Liver (tissue), 8 donors: ENCODE measurements at regions not wholly inside any gene's neighbourhood (a gene's known extent, or its start where the extent isn't known, plus 50 kb on each side); places are given as distances from the start of the nearest gene placed in this dataset.
A peak's percentile ranks its signal among the peaks of the same experiment; 100 is the strongest.

Source experiments
- DNase-seq: peaks from one replicate; pipeline ENCODE4 v3.0.0-alpha.2; 2017; ENCODE audit warnings: low spot score
- H3K27ac ChIP-seq, 2 donors: one replicate each; pipeline ENCODE4 v1.7.0; 2013; ENCODE audit warnings: inconsistent platforms in 2 of 2, low read length in 2 of 2, control low read depth in 1 of 2, low read depth in 1 of 2, mild to moderate bottlenecking in 1 of 2
- H3K27me3 ChIP-seq, 4 donors: one replicate each; pipeline versions ENCODE4 v1.6.1 to v1.7.0; 2013; ENCODE audit warnings: low read length in 3 of 4, inconsistent platforms in 1 of 4, mild to moderate bottlenecking in 1 of 4, moderate library complexity in 1 of 4; ENCODE audit not compliant: control insufficient read depth in 4 of 4, insufficient read depth in 4 of 4
- H3K36me3 ChIP-seq, 4 donors: one replicate each; pipeline versions ENCODE4 v1.6.1 to v1.7.0; 2013; ENCODE audit warnings: low read length in 3 of 4, mild to moderate bottlenecking in 3 of 4, low read depth in 1 of 4, moderate library complexity in 1 of 4; ENCODE audit not compliant: control insufficient read depth in 4 of 4, insufficient read depth in 3 of 4
- H3K4me1 ChIP-seq, 4 donors: one replicate each; pipeline versions ENCODE4 v1.6.1 to v1.7.0; 2013; ENCODE audit warnings: low read length in 3 of 4, mild to moderate bottlenecking in 3 of 4, moderate library complexity in 1 of 4; ENCODE audit not compliant: control insufficient read depth in 4 of 4, insufficient read depth in 4 of 4
- H3K4me3 ChIP-seq, 3 donors: one replicate each; pipeline versions ENCODE4 v1.6.1 to v1.7.0; 2013; ENCODE audit warnings: low read length in 3 of 3, control low read depth in 1 of 3, low read depth in 1 of 3, mild to moderate bottlenecking in 1 of 3
- H3K9ac ChIP-seq, 2 donors: one replicate each; pipeline ENCODE4 v1.7.0; 2013; ENCODE audit warnings: low read length in 2 of 2, mild to moderate bottlenecking in 2 of 2, moderate library complexity in 2 of 2, control low read depth in 1 of 2, low read depth in 1 of 2
- H3K9me3 ChIP-seq, 4 donors: one replicate each; pipeline versions ENCODE4 v1.6.1 to v1.7.0; 2013; ENCODE audit warnings: low read length in 3 of 4; ENCODE audit not compliant: control insufficient read depth in 4 of 4
- EGR1 ChIP-seq, 2 donors: IDR thresholded peaks; 2 replicates each; pipeline ENCODE4 v1.6.1; 2016 to 2018; ENCODE audit warnings: antibody characterized with exemption in 2 of 2, low read depth in 2 of 2
- FOXA1 ChIP-seq: IDR thresholded peaks from 2 replicates; pipeline ENCODE4 v1.6.1; 2016; ENCODE audit warnings: antibody characterized with exemption
- FOXA2 ChIP-seq: IDR thresholded peaks from 2 replicates; pipeline ENCODE4 v1.6.1; 2016; ENCODE audit warnings: antibody characterized with exemption
- GABPA ChIP-seq, 2 donors: IDR thresholded peaks in 1 of 2; conservative IDR thresholded peaks in 1 of 2; 2 replicates each; pipeline ENCODE4 v1.6.1; 2016; ENCODE audit warnings: antibody characterized with exemption in 2 of 2, mild to moderate bottlenecking in 1 of 2, moderate library complexity in 1 of 2
- HNF4A ChIP-seq, 2 donors: conservative IDR thresholded peaks; 2 replicates each; pipeline ENCODE4 v1.6.1; 2016; ENCODE audit warnings: antibody characterized with exemption in 2 of 2, mild to moderate bottlenecking in 2 of 2
- HNF4G ChIP-seq: IDR thresholded peaks from 2 replicates; pipeline ENCODE4 v1.6.1; 2016; ENCODE audit warnings: antibody characterized with exemption
- JUND ChIP-seq, 2 donors: IDR thresholded peaks; 2 replicates each; pipeline ENCODE4 v1.6.1; 2016; ENCODE audit warnings: antibody characterized with exemption in 2 of 2
- NR2F2 ChIP-seq: IDR thresholded peaks from 2 replicates; pipeline ENCODE4 v1.6.1; 2016; ENCODE audit warnings: antibody characterized with exemption
- RAD21 ChIP-seq, 2 donors: IDR thresholded peaks; 2 replicates each; pipeline ENCODE4 v1.6.1; 2016; ENCODE audit warnings: antibody characterized with exemption in 2 of 2, mild to moderate bottlenecking in 2 of 2
- RXRA ChIP-seq, 2 donors: IDR thresholded peaks; 2 replicates each; pipeline ENCODE4 v1.6.1; 2017 to 2018; ENCODE audit warnings: antibody characterized with exemption in 2 of 2, mild to moderate bottlenecking in 1 of 2
- SP1 ChIP-seq: IDR thresholded peaks from 2 replicates; pipeline ENCODE4 v1.6.1; 2018; ENCODE audit warnings: antibody characterized with exemption, mild to moderate bottlenecking
- TAF1 ChIP-seq: conservative IDR thresholded peaks from 2 replicates; pipeline ENCODE4 v1.6.1; 2016; ENCODE audit warnings: antibody characterized with exemption, mild to moderate bottlenecking
- YY1 ChIP-seq: IDR thresholded peaks from 2 replicates; pipeline ENCODE4 v1.6.1; 2016; ENCODE audit warnings: antibody characterized with exemption, mild to moderate bottlenecking
- WGBS: extraction: QIAGEN DNeasy Blood & Tissue Kit; methylation state at CpG from one replicate; pipeline ENCODE4 v1.1.7; 2013; 5-methylcytosine and 5-hydroxymethylcytosine counted together
- TF ChIP-seq, protein P1 (sequence below): IDR thresholded peaks from 2 replicates; pipeline ENCODE4 v1.6.1; 2016; ENCODE audit warnings: antibody characterized with exemption
- TF ChIP-seq, protein P2 (sequence below): fragments of 150-350 bp; IDR thresholded peaks from 2 replicates; pipeline ENCODE4 v1.5.1; 2017; ENCODE audit warnings: improper control_type of control experiment, low read depth, low read length; ENCODE audit not compliant: missing input control
- TF ChIP-seq, protein P3 (sequence below): IDR thresholded peaks from 2 replicates; pipeline ENCODE4 v1.6.1; 2016; ENCODE audit warnings: antibody characterized with exemption
- TF ChIP-seq, protein P4 (sequence below): IDR thresholded peaks from 2 replicates; pipeline ENCODE4 v1.6.1; 2016; ENCODE audit warnings: antibody characterized with exemption
- donor health status: healthy.
- donor health status: healthy.
- donor health status: healthy.
- donor health status: healthy.
- donor health status: healthy.

DNA sequence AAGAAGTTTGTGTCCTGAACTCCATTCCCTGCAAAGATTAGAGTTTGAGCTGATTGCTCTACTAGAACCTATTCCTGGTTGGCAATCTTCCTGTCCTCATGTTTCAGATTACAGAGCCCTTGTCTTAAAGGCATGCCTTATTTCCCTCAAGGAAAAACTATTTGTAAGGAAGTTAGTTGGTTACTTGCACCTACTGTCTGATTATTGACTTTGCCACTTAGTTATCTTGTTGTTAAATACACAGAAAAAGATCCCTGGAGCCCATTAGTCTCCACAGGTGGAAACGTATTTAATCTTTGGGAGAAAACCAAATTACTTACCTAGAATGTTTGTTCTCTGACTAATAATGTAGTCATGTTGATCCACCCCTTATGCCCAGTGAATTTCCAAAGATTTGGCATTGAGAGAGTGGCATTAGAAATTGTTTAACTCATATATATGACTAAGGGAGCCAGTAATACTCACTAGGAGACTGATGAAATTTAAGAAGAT is 132.3 kb upstream of the ELL2 start:
- Histone ChIP-seq H3K4me1 (peaks cover 0 to 14% (median 5%) of the 10 kb centered on the region in 4 donors), H3K4me3 (no peak overlapping the region), H3K36me3 (no peaks in the 10 kb centered on the region), H3K27me3 (no peaks in the 10 kb centered on the region), H3K27ac (no peak overlapping the region), H3K9me3 (no peaks in the 10 kb centered on the region), H3K9ac (no peak overlapping the region)
- DNase-seq, result no peak
- TF ChIP-seq FOXA2, result peak; percentile 8
- TF ChIP-seq RAD21 (IDR thresholded peaks at IDR 0.05), result peak in 1 of 2 donors; percentile 31
- TF ChIP-seq YY1, result peak; percentile 35
- TF ChIP-seq EGR1 (IDR thresholded peaks at IDR 0.05; ENCODE audit: low read depth in 2 of 2), result no peak
- TF ChIP-seq GABPA (IDR thresholded peaks at IDR 0.05 in 1 of 2, conservative IDR thresholded peaks at IDR 0.05 in 1 of 2), result no peak
- no peak for TF ChIP-seq FOXA1
- no peak for TF ChIP-seq SP1
- peak in 1 of 2 donors; percentile 34 for TF ChIP-seq HNF4A (conservative IDR thresholded peaks at IDR 0.05)
- TF ChIP-seq RXRA (IDR thresholded peaks at IDR 0.05), result peak in 1 of 2 donors; percentile 13
- TF ChIP-seq TAF1, result no peak
- TF ChIP-seq, protein P1, sequence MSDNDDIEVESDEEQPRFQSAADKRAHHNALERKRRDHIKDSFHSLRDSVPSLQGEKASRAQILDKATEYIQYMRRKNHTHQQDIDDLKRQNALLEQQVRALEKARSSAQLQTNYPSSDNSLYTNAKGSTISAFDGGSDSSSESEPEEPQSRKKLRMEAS, result peak; percentile 17
- no peak for TF ChIP-seq JUND (IDR thresholded peaks at IDR 0.05)
- 26% methylated on average over 1 of the region's 1 CpG for WGBS

DNA sequence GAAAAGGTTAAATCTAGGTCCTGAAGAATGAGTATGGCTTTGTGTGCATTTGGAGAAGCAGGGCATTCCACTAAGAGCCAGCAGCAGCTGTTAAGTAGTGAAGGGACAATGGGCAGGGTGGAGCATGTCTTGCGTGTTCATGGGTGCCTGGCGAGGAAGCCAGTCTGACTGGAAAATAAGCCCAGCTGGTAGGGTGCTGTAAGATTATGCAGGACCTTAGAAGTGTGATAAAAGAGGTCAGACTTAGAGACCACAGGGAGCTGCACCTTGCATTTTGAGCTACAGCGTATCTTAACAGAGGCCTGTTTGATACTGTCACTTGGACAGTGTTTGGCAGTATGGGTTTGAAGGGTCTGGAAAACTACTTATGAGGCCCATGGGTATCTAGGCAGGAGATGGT is 131.7 kb upstream of the ELL2 start:
- H3K9ac ChIP-seq, result no peak overlapping the region
- H3K36me3 ChIP-seq, result no peaks in the 10 kb centered on the region
- no peaks in the 10 kb centered on the region for H3K9me3 ChIP-seq
- DNase-seq, result no peak
- no peak overlapping the region for H3K4me3 ChIP-seq
- no peak overlapping the region for H3K27ac ChIP-seq
- peaks cover 0 to 15% (median 5%) of the 10 kb centered on the region in 4 donors for H3K4me1 ChIP-seq
- no peak for TF ChIP-seq FOXA2
- no peak for TF ChIP-seq TAF1
- TF ChIP-seq NR2F2, result no peak
- no peak for TF ChIP-seq YY1
- TF ChIP-seq EGR1 (IDR thresholded peaks at IDR 0.05; ENCODE audit: low read depth in 2 of 2), result no peak
- TF ChIP-seq, protein P2, sequence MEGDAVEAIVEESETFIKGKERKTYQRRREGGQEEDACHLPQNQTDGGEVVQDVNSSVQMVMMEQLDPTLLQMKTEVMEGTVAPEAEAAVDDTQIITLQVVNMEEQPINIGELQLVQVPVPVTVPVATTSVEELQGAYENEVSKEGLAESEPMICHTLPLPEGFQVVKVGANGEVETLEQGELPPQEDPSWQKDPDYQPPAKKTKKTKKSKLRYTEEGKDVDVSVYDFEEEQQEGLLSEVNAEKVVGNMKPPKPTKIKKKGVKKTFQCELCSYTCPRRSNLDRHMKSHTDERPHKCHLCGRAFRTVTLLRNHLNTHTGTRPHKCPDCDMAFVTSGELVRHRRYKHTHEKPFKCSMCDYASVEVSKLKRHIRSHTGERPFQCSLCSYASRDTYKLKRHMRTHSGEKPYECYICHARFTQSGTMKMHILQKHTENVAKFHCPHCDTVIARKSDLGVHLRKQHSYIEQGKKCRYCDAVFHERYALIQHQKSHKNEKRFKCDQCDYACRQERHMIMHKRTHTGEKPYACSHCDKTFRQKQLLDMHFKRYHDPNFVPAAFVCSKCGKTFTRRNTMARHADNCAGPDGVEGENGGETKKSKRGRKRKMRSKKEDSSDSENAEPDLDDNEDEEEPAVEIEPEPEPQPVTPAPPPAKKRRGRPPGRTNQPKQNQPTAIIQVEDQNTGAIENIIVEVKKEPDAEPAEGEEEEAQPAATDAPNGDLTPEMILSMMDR, result no peak
- no peak for TF ChIP-seq HNF4G
- 91% methylated on average over 3 of the region's 3 CpGs for WGBS
- H3K27me3 ChIP-seq, result no peaks in the 10 kb centered on the region

DNA sequence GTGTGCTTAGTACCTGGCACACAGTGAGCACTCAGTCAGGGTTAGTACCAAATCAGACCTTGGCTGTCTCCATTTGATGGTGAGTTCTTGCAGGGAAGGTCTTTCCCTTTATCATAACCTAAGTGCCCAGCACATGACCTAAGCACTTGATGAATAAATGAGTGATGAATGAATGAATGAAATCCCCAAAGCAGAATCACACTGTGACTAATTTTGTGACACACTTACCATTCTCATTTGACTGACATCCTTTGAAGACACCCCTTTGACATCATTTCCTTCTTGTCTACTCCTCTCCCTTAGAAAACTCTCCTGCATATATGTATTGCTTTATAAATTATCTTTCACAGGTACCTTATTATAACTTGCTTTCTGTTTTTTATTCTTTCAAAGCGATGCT is 130.2 kb upstream of the ELL2 start:
- H3K4me1 ChIP-seq, result peaks cover 0 to 23% (median 7%) of the 10 kb centered on the region in 4 donors
- DNase-seq, result no peak
- H3K27ac ChIP-seq, result no peak overlapping the region
- TF ChIP-seq GABPA (IDR thresholded peaks at IDR 0.05 in 1 of 2, conservative IDR thresholded peaks at IDR 0.05 in 1 of 2) (no peak), HNF4A (conservative IDR thresholded peaks at IDR 0.05) (no peak), JUND (IDR thresholded peaks at IDR 0.05) (no peak), FOXA1 (no peak), YY1 (no peak)
- TF ChIP-seq, protein P2, result no peak
- TF ChIP-seq, protein P1, result no peak
- TF ChIP-seq, protein P3, sequence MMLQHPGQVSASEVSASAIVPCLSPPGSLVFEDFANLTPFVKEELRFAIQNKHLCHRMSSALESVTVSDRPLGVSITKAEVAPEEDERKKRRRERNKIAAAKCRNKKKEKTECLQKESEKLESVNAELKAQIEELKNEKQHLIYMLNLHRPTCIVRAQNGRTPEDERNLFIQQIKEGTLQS, result no peak
- TF ChIP-seq, protein P4, sequence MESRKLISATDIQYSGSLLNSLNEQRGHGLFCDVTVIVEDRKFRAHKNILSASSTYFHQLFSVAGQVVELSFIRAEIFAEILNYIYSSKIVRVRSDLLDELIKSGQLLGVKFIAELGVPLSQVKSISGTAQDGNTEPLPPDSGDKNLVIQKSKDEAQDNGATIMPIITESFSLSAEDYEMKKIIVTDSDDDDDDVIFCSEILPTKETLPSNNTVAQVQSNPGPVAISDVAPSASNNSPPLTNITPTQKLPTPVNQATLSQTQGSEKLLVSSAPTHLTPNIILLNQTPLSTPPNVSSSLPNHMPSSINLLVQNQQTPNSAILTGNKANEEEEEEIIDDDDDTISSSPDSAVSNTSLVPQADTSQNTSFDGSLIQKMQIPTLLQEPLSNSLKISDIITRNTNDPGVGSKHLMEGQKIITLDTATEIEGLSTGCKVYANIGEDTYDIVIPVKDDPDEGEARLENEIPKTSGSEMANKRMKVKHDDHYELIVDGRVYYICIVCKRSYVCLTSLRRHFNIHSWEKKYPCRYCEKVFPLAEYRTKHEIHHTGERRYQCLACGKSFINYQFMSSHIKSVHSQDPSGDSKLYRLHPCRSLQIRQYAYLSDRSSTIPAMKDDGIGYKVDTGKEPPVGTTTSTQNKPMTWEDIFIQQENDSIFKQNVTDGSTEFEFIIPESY, result no peak
- H3K36me3 ChIP-seq, result no peaks in the 10 kb centered on the region
- H3K27me3 ChIP-seq, result no peaks in the 10 kb centered on the region
- no peak overlapping the region for H3K9ac ChIP-seq
- WGBS, result 93% methylated on average over 1 of the region's 1 CpG
- no peaks in the 10 kb centered on the region for H3K9me3 ChIP-seq
- H3K4me3 ChIP-seq, result no peak overlapping the region
